Upper lobe of right lung (tissue), 1 donor: ENCODE measurements at regions not wholly inside any gene's neighbourhood (a gene's known extent, or its start where the extent isn't known, plus 50 kb on each side); places are given as distances from the start of the nearest gene placed in this dataset.

ENCODE experiments used
- ATAC-seq: fragments of 200-7000 bp; cut with Tn5 transposase; one replicate; pipeline ENCODE4 v1.9.1; 2020; ENCODE audit warnings: mild to moderate bottlenecking, moderate library complexity
- DNase-seq: peaks from one replicate; pipeline ENCODE4 v3.0.0-alpha.2; 2020
- H3K27ac ChIP-seq: fragments of 200-600 bp; one replicate; pipeline ENCODE4 v1.8.0; 2022
- H3K27me3 ChIP-seq: fragments of 200-600 bp; one replicate; pipeline ENCODE4 v1.8.0; 2022; ENCODE audit warnings: mild to moderate bottlenecking
- H3K36me3 ChIP-seq: fragments of 200-600 bp; one replicate; pipeline ENCODE4 v1.8.0; 2022
- H3K4me1 ChIP-seq: fragments of 200-600 bp; one replicate; pipeline ENCODE4 v1.8.0; 2022
- H3K4me3 ChIP-seq: fragments of 200-600 bp; one replicate; pipeline ENCODE4 v1.8.0; 2022; ENCODE audit warnings: mild to moderate bottlenecking
- H3K9me3 ChIP-seq: fragments of 200-600 bp; one replicate; pipeline ENCODE4 v1.8.0; 2022
- CTCF ChIP-seq: fragments of 200-600 bp; IDR thresholded peaks from one replicate; pipeline ENCODE4 v1.8.0; 2022; ENCODE audit warnings: antibody characterized with exemption
- intact Hi-C: fragments of 100-400 bp; cut with DNase I; formaldehyde crosslinking; loops from one replicate; pipeline ENCODE4 v1.11.0; 2022
- donor health status: DM: no; HTN: yes; CAD: no; lungs with severe emphysema.

DNA sequence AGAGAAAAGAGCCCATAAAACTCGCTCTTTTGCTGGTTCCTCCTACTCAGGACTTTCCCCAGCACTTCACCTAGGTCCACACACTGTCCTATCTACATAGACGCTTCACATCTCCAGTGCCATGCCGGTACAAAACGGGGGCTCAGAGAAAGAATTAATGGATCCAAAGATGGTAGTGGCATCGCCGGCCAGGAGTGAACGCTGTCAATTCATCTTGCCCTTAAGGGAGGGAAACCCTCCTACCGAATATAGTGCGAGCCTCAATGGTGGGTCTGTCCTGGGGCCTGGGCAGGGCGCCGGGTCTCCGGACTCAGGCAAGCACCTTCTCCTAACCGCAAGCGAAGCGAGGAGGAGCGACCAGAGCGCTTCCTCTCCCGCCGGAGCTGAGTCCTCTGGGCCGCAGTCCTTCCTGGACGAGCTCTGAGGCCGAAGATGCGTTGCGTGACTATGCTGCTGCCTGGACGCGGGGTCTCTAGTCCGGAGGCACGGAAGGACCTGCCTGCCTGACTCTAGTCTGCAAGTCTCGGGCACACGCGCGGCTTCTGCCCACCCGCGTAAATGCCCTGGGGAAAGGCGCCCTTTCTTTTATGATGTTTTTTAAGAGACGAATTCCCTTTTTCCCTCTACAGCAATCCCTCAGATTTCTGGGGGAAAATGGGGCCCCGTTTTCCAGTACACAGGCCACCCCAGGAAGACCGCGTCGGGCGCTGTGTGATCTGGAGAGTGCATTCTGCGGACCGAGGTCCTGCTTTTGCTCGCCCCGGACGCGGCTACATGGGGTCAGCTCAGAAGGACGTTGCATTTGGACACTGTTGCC, 100.1 kb upstream of the PRDM1 start:
- DNase-seq (no peak), ATAC-seq (peak; percentile 58)
- intact Hi-C loops, result no loop called here
- Histone ChIP-seq H3K27me3 (peaks cover 56% of the 10 kb centered on the region), H3K4me3 (no peak overlapping the region), H3K9me3 (no peaks in the 10 kb centered on the region), H3K27ac (no peak overlapping the region), H3K36me3 (no peaks in the 10 kb centered on the region), H3K4me1 (peaks cover 10% of the 10 kb centered on the region)
- no peak for TF ChIP-seq CTCF

- H3K9me3 ChIP-seq, result no peaks in the 10 kb centered on the region
- H3K36me3 ChIP-seq, result no peaks in the 10 kb centered on the region
- H3K4me3 ChIP-seq, result no peak overlapping the region
- no peak overlapping the region for H3K27ac ChIP-seq
- peaks cover 15% of the 10 kb centered on the region for H3K4me1 ChIP-seq
- TF ChIP-seq CTCF, result no peak
- peak; percentile 24 for ATAC-seq
- DNase-seq, result no peak
- intact Hi-C loops, result no loop called here
- peaks cover 62% of the 10 kb centered on the region for H3K27me3 ChIP-seq
Observed at GRCh38 chr6:105985098-105985815, 100.9 kb upstream of the PRDM1 start.

DNA sequence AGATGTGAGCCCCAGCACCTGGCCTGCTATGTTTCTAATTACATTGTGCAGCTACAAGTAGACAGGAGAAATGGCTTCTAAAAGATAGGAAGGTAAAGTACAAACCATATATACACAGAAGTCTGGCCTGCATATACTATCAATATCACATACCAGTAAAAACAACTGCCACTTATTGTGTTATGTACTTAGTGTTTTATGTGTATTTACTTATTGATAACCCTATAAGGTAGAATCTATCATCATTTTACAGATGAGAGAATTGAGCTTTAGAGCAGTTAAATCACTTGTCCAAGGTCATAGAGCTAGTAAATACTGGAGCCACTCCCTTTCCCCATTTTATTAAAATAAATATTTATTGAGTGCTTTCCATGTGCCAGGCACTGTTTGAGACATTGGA, 102.4 kb upstream of the PRDM1 start:
- peaks cover 58% of the 10 kb centered on the region for H3K27me3 ChIP-seq
- TF ChIP-seq CTCF, result no peak

GRCh38 chr6:105982761-105983540, 103.2 kb upstream of the PRDM1 start:
- Histone ChIP-seq H3K4me3 (no peak overlapping the region), H3K9me3 (no peaks in the 10 kb centered on the region), H3K36me3 (no peaks in the 10 kb centered on the region), H3K4me1 (peaks cover 15% of the 10 kb centered on the region), H3K27me3 (peaks cover 57% of the 10 kb centered on the region), H3K27ac (no peak overlapping the region)
- ATAC-seq (no peak), DNase-seq (no peak)
- no peak for TF ChIP-seq CTCF
- intact Hi-C loops, result no loop called here

More for the DNA sequence above, 102.4 kb upstream of the PRDM1 start:
- Histone ChIP-seq H3K27ac (no peak overlapping the region), H3K36me3 (no peaks in the 10 kb centered on the region), H3K4me3 (no peak overlapping the region), H3K4me1 (peaks cover 15% of the 10 kb centered on the region), H3K9me3 (no peaks in the 10 kb centered on the region)
- DNase-seq (no peak), ATAC-seq (no peak)
- intact Hi-C loops, result no loop called here

- Histone ChIP-seq H3K4me3 (peak overlapping the region; percentile 43), H3K27ac (no peak overlapping the region), H3K4me1 (peaks cover 15% of the 10 kb centered on the region), H3K27me3 (peaks cover 57% of the 10 kb centered on the region), H3K9me3 (no peaks in the 10 kb centered on the region), H3K36me3 (no peaks in the 10 kb centered on the region)
- ATAC-seq (no peak), DNase-seq (no peak)
- intact Hi-C loops, result no loop called here
- no peak for TF ChIP-seq CTCF
Observed at GRCh38 chr6:105981888-105982358, 104.2 kb upstream of the PRDM1 start.
